ENCODE measurements at regions not wholly inside any gene's neighbourhood (a gene's known extent, or its start where the extent isn't known, plus 50 kb on each side); places are given as distances from the start of the nearest gene placed in this dataset.

GRCh38 chr14:31935391-31935790 is 141.7 kb upstream of the ARHGAP5 start:
- TF ChIP-seq CTCF (IDR thresholded peaks at IDR 0.05; ENCODE audit: poor library complexity) (peak; percentile 18), EZH2phosphoT487 (IDR thresholded peaks at IDR 0.05; ENCODE audit: low read depth, severe bottlenecking, unreplicated experiment) (no peak), EZH2 (IDR thresholded peaks at IDR 0.05; ENCODE audit: borderline replicate concordance) (no peak)
